AG09309 (cell line): ENCODE measurements at regions not wholly inside any gene's neighbourhood (a gene's known extent, or its start where the extent isn't known, plus 50 kb on each side); places are given as distances from the start of the nearest gene placed in this dataset.

ENCODE experiments used
- DNase-seq: peaks from one replicate; pipeline ENCODE4 v3.0.0-alpha.2; 2010; ENCODE audit warnings: low read depth
- H3K4me3 ChIP-seq: 2 replicates; pipeline ENCODE4 v1.5.1; 2011; ENCODE audit warnings: mild to moderate bottlenecking, low read depth, low read length, moderate library complexity; ENCODE audit not compliant: control insufficient read depth
- CTCF ChIP-seq: IDR thresholded peaks from 2 replicates; pipeline ENCODE4 v1.5.1; 2011; ENCODE audit warnings: mild to moderate bottlenecking, low read depth, low read length, inconsistent platforms; ENCODE audit not compliant: insufficient read depth, control insufficient read depth; ENCODE audit errors: missing control alignments

GRCh38 chr12:91533366-91533765 is 350.7 kb upstream of the DCN start:
- no peak for TF ChIP-seq CTCF
- no peak for DNase-seq
- H3K4me3 ChIP-seq: no peak overlapping the region

GRCh38 chr12:91529829-91530228 is 347.2 kb upstream of the DCN start:
- TF ChIP-seq CTCF: no peak
- no peak for DNase-seq

GRCh38 chr12:91523831-91524230 is 341.2 kb upstream of the DCN start:
- no peak for TF ChIP-seq CTCF
- H3K4me3 ChIP-seq: no peak overlapping the region
- DNase-seq: no peak

More at GRCh38 chr12:91529829-91530228, 347.2 kb upstream of the DCN start:
- H3K4me3 ChIP-seq: no peak overlapping the region

- H3K4me3 ChIP-seq: no peak overlapping the region
- DNase-seq: no peak
- no peak for TF ChIP-seq CTCF
Measured at GRCh38 chr12:91516695-91517047, 334.1 kb upstream of the DCN start.

- no peak for TF ChIP-seq CTCF
- DNase-seq: no peak
- H3K4me3 ChIP-seq: no peak overlapping the region
Measured at GRCh38 chr12:91515944-91516694, 333.5 kb upstream of the DCN start.

GRCh38 chr12:91513313-91513712 is 330.7 kb upstream of the DCN start:
- no peak for DNase-seq
- no peak overlapping the region for H3K4me3 ChIP-seq
- no peak for TF ChIP-seq CTCF
